Neutrophil (primary cell): ENCODE measurements at regions not wholly inside any gene's neighbourhood (a gene's known extent, or its start where the extent isn't known, plus 50 kb on each side); places are given as distances from the start of the nearest gene placed in this dataset.
"Not testable (repeated sequence)": the region's sequence is repeated elsewhere in the genome, so short reads cannot be mapped to it uniquely, and the experiment has no call there.

ENCODE experiments used
- H3K27ac ChIP-seq: fragments of 200-600 bp; sonication (generic); 2 replicates; pipeline ENCODE4 v1.5.1; 2016; ENCODE audit warnings: mild to moderate bottlenecking, moderate library complexity
- H3K27me3 ChIP-seq: fragments of 200-600 bp; sonication (generic); 2 replicates; pipeline ENCODE4 v1.6.0; 2016; ENCODE audit warnings: mild to moderate bottlenecking
- H3K36me3 ChIP-seq: fragments of 200-600 bp; sonication (generic); 2 replicates; pipeline ENCODE4 v1.5.1; 2017
- H3K4me1 ChIP-seq, 2 experiments: fragments of 200-600 bp in 1 of 2; sonication (generic) in 1 of 2; 1 replicate in 1 of 2; 2 replicates in 1 of 2; pipeline versions ENCODE4 v1.5.1 to v1.6.1; 2013 to 2016; ENCODE audit warnings: low read depth in 1 of 2, low read length in 1 of 2, mild to moderate bottlenecking in 1 of 2, moderate library complexity in 1 of 2; ENCODE audit not compliant: control insufficient read depth in 1 of 2, insufficient read depth in 1 of 2
- H3K4me3 ChIP-seq, 2 experiments: fragments of 200-600 bp in 1 of 2; sonication (generic) in 1 of 2; 1 replicate in 1 of 2; 2 replicates in 1 of 2; pipeline ENCODE4 v1.5.1; 2013 to 2016; ENCODE audit warnings: low read depth in 1 of 2, low read length in 1 of 2, mild to moderate bottlenecking in 1 of 2, moderate library complexity in 1 of 2
- H3K9me3 ChIP-seq: fragments of 200-600 bp; sonication (generic); 2 replicates; pipeline ENCODE4 v1.5.1; 2016
- TF ChIP-seq, protein P1 (sequence below): fragments of 200-600 bp; sonication (generic); IDR thresholded peaks from 2 replicates; pipeline ENCODE4 v1.5.1; 2016; ENCODE audit warnings: antibody characterized with exemption

DNA sequence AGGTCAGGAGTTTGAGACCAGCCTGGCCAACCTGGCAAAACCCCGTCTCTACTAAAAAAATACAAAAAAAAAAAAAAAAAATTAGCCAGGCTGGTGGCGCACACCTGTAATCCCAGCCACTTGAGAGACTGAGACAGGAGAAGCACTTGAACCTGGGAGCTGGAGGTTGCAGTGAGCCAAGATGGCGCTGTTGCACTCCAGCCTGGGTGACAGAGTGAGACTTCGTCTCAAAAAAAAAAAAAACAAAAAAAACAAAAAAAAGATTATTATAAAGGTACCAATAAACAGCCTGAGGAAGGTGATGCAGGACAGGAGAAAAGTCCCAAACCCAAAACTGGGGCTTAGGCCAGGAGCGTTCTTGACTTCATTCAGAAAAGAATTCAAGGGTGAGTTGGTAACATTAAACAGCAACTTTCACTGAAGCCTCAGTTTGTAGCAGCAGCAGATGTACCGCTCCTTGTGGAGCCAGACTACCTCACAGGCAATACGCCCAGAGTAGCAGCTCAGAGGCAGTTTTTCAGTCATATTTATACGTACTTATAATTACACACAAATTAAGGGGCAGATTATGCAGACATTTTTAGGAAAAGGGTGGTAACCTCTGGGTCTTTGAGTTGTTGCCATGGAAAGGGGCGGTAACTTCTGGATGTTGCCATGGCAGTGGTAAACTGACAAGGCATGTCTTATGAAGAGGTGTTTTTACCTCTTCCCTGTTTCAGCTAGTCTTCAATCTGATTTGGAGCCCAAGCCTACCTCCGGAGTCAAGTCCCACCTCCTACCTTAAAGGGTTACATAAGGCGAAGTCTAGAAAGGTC is 1596.6 kb upstream of the CELF4 start:
- TF ChIP-seq, protein P1, sequence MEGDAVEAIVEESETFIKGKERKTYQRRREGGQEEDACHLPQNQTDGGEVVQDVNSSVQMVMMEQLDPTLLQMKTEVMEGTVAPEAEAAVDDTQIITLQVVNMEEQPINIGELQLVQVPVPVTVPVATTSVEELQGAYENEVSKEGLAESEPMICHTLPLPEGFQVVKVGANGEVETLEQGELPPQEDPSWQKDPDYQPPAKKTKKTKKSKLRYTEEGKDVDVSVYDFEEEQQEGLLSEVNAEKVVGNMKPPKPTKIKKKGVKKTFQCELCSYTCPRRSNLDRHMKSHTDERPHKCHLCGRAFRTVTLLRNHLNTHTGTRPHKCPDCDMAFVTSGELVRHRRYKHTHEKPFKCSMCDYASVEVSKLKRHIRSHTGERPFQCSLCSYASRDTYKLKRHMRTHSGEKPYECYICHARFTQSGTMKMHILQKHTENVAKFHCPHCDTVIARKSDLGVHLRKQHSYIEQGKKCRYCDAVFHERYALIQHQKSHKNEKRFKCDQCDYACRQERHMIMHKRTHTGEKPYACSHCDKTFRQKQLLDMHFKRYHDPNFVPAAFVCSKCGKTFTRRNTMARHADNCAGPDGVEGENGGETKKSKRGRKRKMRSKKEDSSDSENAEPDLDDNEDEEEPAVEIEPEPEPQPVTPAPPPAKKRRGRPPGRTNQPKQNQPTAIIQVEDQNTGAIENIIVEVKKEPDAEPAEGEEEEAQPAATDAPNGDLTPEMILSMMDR = no peak
- H3K9me3 ChIP-seq = no peaks in the 10 kb centered on the region
- no peaks in the 10 kb centered on the region for H3K36me3 ChIP-seq
- no peak overlapping the region for H3K4me3 ChIP-seq
- no peaks in the 10 kb centered on the region for H3K27me3 ChIP-seq
- H3K4me1 ChIP-seq = no peaks in the 10 kb centered on the region
- H3K27ac ChIP-seq = no peak overlapping the region

DNA sequence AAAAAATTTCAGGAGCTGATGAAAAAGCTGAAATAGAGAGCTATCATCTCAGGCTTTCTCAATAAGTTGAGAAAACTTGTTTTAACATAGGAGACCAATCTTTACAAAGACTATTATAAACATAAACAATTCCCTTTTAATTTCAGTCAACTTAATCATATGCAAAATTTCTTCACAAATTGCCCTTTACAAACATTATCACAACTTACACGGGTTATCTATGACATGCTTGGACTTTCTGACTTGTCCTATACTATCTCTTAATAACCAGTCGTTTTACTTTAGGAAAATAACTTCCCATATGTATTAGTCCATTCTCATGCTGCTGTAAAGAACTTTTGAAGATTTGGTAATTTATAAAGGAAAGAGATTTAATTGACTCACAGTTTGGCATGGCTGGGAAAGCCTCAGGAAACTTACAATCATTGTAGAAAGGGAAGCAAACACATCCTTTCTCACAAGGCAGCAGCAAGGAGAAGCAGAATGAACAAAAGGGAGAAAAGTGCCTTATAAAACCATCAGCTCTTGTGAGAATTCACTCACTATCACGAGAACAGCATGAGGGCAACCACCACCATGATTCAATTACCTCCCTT is 1583.7 kb upstream of the CELF4 start:
- H3K4me3 ChIP-seq = no peak overlapping the region
- H3K4me1 ChIP-seq = no peaks in the 10 kb centered on the region
- no peak overlapping the region for H3K27ac ChIP-seq
- no peaks in the 10 kb centered on the region for H3K36me3 ChIP-seq
- TF ChIP-seq, protein P1 = no peak
- H3K9me3 ChIP-seq = no peaks in the 10 kb centered on the region
- H3K27me3 ChIP-seq = no peaks in the 10 kb centered on the region

DNA sequence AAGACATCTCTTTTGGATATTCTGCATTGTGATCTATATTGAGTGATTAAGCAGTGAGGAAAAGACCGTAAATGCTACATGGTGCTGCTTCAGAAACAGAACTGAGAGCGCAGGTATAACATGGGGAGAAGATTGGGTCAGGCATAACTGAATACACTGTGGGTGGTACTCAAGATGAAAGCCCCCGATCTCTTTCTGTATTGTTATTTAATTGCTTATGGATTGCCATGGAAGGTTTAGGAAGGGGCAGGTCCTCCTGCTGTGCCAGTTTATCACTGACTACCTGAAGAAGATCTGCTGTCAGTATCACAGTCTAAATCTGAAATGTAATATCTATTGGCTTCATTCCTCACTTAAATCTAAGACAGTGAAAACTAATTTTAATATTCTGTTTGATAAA is 1568.7 kb upstream of the CELF4 start:
- Histone ChIP-seq H3K4me3 (no peak overlapping the region), H3K4me1 (no peaks in the 10 kb centered on the region), H3K36me3 (no peaks in the 10 kb centered on the region), H3K27ac (no peak overlapping the region), H3K27me3 (no peaks in the 10 kb centered on the region), H3K9me3 (no peaks in the 10 kb centered on the region)
- TF ChIP-seq, protein P1 = no peak

DNA sequence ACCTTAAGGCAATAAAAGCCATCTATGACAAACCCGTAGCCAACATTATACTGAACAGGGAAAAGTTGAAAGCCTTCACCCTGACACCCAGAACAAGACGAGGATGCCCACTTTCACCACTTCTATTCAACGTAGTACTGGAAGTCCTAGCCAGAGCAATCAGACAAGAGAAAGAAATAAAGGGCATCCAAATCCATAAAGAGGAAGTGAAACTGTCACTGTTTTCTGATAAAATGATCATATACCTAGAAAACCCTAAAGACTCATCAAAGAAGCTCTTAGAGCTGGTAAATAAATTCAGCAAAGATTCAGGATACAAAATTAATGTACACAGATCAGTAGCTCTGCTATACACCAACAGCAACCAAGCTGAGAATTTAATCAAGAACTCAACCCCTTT is 1561.9 kb upstream of the CELF4 start:
- not testable (repeated sequence) for H3K36me3 ChIP-seq, H3K4me1 ChIP-seq, H3K4me3 ChIP-seq, H3K27ac ChIP-seq, H3K9me3 ChIP-seq, H3K27me3 ChIP-seq

DNA sequence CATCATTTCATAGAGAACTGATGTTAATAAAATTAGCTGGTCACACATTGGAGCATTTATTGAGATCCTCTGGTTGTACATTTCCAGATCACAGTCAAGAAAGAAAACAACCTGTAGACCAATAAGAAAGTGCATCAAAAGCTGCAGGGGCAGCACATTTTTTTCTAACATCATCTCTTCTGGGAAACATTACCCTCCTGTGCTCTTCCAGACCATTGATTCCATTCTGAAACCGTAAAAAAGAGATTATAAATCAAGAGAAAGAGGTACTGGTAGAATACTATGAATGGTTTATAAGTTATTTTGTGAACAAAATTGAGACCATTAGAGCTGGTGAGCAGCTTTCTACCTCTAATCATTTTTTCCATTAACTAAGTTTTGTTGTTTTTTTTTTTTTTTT is 1548.2 kb upstream of the CELF4 start:
- no peaks in the 10 kb centered on the region for H3K27me3 ChIP-seq
- H3K36me3 ChIP-seq = no peaks in the 10 kb centered on the region
- H3K4me3 ChIP-seq = no peak overlapping the region
- H3K4me1 ChIP-seq = no peaks in the 10 kb centered on the region
- TF ChIP-seq, protein P1 = no peak
- no peak overlapping the region for H3K27ac ChIP-seq
- no peaks in the 10 kb centered on the region for H3K9me3 ChIP-seq

DNA sequence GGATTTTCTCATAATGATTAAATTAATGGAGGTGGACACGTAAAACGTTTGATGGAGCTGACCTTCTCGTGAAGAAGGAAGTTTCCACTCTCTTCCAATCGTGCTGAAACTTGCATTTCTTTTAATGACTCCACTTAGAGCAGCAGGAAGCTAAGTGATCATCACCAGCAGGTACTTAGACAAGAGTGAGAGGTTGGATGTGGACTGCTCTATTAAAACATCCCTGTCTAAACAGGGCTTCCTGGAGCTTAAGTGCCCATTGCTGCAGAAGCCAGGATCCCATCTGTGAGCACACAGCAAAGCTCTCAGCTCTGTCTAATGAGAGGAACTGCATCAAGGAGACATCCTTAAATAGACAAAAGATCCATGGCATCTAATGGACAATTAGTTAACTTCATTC is 1539.5 kb upstream of the CELF4 start:
- no peaks in the 10 kb centered on the region for H3K4me1 ChIP-seq
- H3K4me3 ChIP-seq = no peak overlapping the region
- no peaks in the 10 kb centered on the region for H3K36me3 ChIP-seq
- TF ChIP-seq, protein P1 = no peak
- H3K9me3 ChIP-seq = no peaks in the 10 kb centered on the region
- H3K27ac ChIP-seq = no peak overlapping the region
- H3K27me3 ChIP-seq = no peaks in the 10 kb centered on the region
